Suprapubic skin (tissue), 4 donors: ENCODE measurements at regions not wholly inside any gene's neighbourhood (a gene's known extent, or its start where the extent isn't known, plus 50 kb on each side); places are given as distances from the start of the nearest gene placed in this dataset.
"Not testable (repeated sequence)": the region's sequence is repeated elsewhere in the genome, so short reads cannot be mapped to it uniquely, and the experiment has no call there.

Experiments
- EP300 ChIP-seq: sonication (generic); formaldehyde crosslinking; IDR thresholded peaks from one replicate; pipeline ENCODE4 v1.6.1; 2017; ENCODE audit warnings: antibody characterized with exemption
- POLR2AphosphoS5 ChIP-seq, 3 donors: sonication (generic); formaldehyde crosslinking; IDR thresholded peaks; one replicate each; pipeline ENCODE4 v1.6.1; 2017; ENCODE audit warnings: antibody characterized with exemption in 3 of 3
- TF ChIP-seq, protein P1 (sequence below), 2 donors: fragments of 200-600 bp in 1 of 2; fragments of 450-650 bp in 1 of 2; sonication (generic) in 1 of 2; IDR thresholded peaks; one replicate each; pipeline ENCODE4 v1.5.1; 2016 to 2019; ENCODE audit warnings: antibody characterized with exemption in 2 of 2, mild to moderate bottlenecking in 1 of 2, moderate library complexity in 1 of 2

DNA sequence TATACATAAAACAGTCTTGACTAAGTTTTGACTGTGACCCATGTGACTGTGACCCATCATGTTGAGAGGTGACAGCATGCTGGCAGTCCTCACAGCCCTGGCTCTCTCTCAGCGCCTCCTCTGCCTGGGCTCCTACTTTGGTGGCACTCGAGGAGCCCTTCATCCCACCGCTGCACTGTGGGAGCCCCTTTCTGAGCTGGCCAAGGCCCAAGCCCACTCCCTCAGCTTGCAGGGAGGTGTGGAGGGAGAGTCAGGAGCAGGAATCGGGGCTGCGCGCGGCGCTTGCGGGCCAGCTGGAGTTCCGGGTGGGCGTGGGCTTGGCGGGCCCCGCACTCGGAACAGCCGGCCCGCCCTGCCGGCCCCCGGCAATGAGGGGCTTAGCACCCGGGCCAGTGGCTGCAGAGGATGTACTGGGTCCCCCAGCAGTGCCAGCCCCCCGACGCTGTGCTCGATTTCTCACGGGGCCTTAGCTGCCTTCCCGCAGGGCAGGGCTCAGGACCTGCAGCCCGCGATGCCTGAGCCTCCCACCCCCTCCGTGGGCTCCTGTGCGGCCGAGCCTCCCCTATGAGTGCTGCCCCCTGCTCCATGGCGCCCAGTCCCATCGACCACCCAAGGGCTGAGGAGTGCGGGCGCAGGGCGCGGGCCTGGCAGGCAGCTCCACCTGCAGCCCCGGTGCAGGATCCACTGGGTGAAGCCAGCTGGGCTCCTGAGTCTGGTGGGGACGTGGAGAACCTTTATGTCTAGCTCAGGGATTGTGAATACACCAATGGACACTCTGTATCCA, 955.9 kb upstream of the FAT3 start:
- not testable (repeated sequence) for TF ChIP-seq POLR2AphosphoS5 (IDR thresholded peaks at IDR 0.05); EP300
- TF ChIP-seq, protein P1, sequence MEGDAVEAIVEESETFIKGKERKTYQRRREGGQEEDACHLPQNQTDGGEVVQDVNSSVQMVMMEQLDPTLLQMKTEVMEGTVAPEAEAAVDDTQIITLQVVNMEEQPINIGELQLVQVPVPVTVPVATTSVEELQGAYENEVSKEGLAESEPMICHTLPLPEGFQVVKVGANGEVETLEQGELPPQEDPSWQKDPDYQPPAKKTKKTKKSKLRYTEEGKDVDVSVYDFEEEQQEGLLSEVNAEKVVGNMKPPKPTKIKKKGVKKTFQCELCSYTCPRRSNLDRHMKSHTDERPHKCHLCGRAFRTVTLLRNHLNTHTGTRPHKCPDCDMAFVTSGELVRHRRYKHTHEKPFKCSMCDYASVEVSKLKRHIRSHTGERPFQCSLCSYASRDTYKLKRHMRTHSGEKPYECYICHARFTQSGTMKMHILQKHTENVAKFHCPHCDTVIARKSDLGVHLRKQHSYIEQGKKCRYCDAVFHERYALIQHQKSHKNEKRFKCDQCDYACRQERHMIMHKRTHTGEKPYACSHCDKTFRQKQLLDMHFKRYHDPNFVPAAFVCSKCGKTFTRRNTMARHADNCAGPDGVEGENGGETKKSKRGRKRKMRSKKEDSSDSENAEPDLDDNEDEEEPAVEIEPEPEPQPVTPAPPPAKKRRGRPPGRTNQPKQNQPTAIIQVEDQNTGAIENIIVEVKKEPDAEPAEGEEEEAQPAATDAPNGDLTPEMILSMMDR (IDR thresholded peaks at IDR 0.05): not testable (repeated sequence)
